Psoas muscle (tissue), 7 donors: ENCODE measurements at regions not wholly inside any gene's neighbourhood (a gene's known extent, or its start where the extent isn't known, plus 50 kb on each side); places are given as distances from the start of the nearest gene placed in this dataset.

Source experiments
- ATAC-seq, 4 donors: fragments of 200-7000 bp; cut with Tn5 transposase; one replicate each; pipeline ENCODE4 v1.9.1; 2020; ENCODE audit warnings: moderate library complexity in 3 of 4, mild to moderate bottlenecking in 2 of 4
- DNase-seq, 2 donors: peaks; one replicate each; pipeline ENCODE4 v3.0.0-alpha.2; 2020
- H3K27ac ChIP-seq: fragments of 200-600 bp; one replicate; pipeline ENCODE4 v1.8.0; 2022
- H3K27me3 ChIP-seq, 3 donors: fragments of 200-600 bp in 1 of 3; one replicate each; pipeline versions ENCODE4 v1.6.1 to v1.8.0; 2013 to 2022; ENCODE audit warnings: low read length in 2 of 3, mild to moderate bottlenecking in 2 of 3, moderate library complexity in 1 of 3; ENCODE audit not compliant: insufficient read depth in 3 of 3
- H3K36me3 ChIP-seq, 2 donors: fragments of 200-600 bp in 1 of 2; one replicate each; pipeline versions ENCODE4 v1.6.1 to v1.8.0; 2013 to 2022; ENCODE audit warnings: low read depth in 1 of 2, mild to moderate bottlenecking in 1 of 2, moderate library complexity in 1 of 2; ENCODE audit not compliant: insufficient read depth in 1 of 2
- H3K4me1 ChIP-seq: fragments of 200-600 bp; one replicate; pipeline ENCODE4 v1.8.0; 2022
- H3K4me3 ChIP-seq: fragments of 200-600 bp; one replicate; pipeline ENCODE4 v1.8.0; 2022; ENCODE audit warnings: mild to moderate bottlenecking
- H3K9me3 ChIP-seq: fragments of 200-600 bp; one replicate; pipeline ENCODE4 v1.8.0; 2022
- WGBS, 3 donors: extraction: QIAGEN DNeasy Blood & Tissue Kit; methylation state at CpG; one replicate each; pipeline versions ENCODE4 v1.1.6 to v1.1.7; 2013; 5-methylcytosine and 5-hydroxymethylcytosine counted together
- intact Hi-C, 2 donors: fragments of 100-400 bp; cut with DNase I; formaldehyde crosslinking; loops; one replicate each; pipeline versions ENCODE4 v1.11.0 to v1.14.2; 2022
- TF ChIP-seq, protein P1 (sequence below): fragments of 200-600 bp; IDR thresholded peaks from one replicate; pipeline ENCODE4 v1.8.0; 2022; ENCODE audit warnings: antibody characterized with exemption
- donor health status: healthy with polysubstance abuse.
- donor health status: DM: no; HTN: no; CAD: no; lungs with moderate emphysema.
- donor health status: Bipolar disorder and iron deficiency.
- donor health status: healthy.
- donor health status: DM: yes; HTN: yes; CAD: no.
- donor health status: DM: no; HTN: no; CAD: no.
- donor health status: DM: yes; HTN: yes; CAD: no.

DNA sequence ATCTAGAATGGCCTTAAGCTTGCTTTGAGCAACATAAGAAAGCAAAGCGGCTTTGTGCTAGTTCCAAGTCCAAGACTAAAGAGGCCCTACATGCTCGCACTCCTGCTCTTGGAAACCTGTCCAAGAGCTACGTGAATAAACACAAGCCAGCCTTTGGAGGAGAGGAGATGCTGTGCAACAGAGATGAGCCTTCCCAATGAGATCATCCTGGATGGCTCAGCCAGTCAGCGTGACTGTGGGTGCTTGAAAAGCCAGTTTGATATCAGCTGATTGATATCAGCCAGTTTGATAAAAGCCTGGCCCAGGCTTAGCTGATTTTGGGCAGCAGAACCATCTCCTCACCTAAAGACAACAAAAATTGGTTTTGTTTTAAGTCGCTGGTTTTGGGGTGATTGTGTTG, 481.0 kb upstream of the DSEL start:
- H3K4me1 ChIP-seq, result no peaks in the 10 kb centered on the region
- TF ChIP-seq, protein P1, sequence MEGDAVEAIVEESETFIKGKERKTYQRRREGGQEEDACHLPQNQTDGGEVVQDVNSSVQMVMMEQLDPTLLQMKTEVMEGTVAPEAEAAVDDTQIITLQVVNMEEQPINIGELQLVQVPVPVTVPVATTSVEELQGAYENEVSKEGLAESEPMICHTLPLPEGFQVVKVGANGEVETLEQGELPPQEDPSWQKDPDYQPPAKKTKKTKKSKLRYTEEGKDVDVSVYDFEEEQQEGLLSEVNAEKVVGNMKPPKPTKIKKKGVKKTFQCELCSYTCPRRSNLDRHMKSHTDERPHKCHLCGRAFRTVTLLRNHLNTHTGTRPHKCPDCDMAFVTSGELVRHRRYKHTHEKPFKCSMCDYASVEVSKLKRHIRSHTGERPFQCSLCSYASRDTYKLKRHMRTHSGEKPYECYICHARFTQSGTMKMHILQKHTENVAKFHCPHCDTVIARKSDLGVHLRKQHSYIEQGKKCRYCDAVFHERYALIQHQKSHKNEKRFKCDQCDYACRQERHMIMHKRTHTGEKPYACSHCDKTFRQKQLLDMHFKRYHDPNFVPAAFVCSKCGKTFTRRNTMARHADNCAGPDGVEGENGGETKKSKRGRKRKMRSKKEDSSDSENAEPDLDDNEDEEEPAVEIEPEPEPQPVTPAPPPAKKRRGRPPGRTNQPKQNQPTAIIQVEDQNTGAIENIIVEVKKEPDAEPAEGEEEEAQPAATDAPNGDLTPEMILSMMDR, result no peak
- H3K36me3 ChIP-seq, result no peaks in the 10 kb centered on the region
- DNase-seq, result no peak
- no peak for ATAC-seq
- H3K27ac ChIP-seq, result no peak overlapping the region
- intact Hi-C loops, result no loop called here
- no peaks in the 10 kb centered on the region for H3K9me3 ChIP-seq
- WGBS, 3 donors, result 66 to 73% (median 72%) methylated on average over 5 of the region's 5 CpGs
- H3K27me3 ChIP-seq, result no peaks in the 10 kb centered on the region
- no peak overlapping the region for H3K4me3 ChIP-seq

DNA sequence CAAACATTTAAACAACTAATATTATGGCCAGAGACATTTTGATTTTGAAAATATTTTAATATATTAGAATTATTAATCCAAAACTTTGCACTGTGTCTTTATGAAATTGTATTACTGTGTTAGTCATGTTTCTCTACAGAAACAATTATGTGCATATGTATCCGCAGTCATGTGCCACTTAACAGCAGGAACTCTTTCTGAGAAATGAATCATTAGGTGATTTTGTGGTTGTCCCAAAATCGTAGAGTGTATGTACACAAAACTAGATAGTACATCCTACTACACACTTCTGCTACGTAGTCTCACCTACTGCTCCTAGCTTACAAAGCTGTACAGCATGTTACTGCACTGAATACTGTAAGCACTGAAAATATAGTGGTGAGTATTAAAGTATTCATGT, 479.2 kb upstream of the DSEL start:
- H3K9me3 ChIP-seq, result no peaks in the 10 kb centered on the region
- no peak for ATAC-seq
- WGBS, 3 donors, result 79 to 84% (median 83%) methylated on average over 3 of the region's 3 CpGs
- DNase-seq, result no peak
- no peaks in the 10 kb centered on the region for H3K4me1 ChIP-seq
- intact Hi-C loops, result no loop called here
- no peaks in the 10 kb centered on the region for H3K27me3 ChIP-seq
- TF ChIP-seq, protein P1, result no peak
- H3K4me3 ChIP-seq, result no peak overlapping the region
- H3K36me3 ChIP-seq, result no peaks in the 10 kb centered on the region
- H3K27ac ChIP-seq, result no peak overlapping the region

DNA sequence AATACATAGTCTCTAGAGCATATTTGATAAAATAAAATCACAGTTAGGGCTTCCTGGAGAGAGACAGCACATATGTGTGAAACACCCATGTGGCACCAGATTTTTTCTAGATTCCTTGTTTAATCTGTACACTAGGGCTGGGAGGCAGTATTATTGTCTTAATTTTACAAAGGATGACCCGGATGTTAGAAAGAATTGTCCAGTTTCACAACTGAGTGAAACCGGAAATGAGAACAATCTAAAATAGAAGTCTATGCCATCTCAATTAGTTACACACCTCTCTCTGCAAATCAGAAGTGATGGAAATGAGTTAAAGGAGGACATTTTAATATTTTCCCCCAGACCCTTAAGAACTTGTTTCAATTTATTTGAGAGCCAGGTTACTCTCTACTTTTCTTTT, 463.7 kb upstream of the DSEL start:
- Histone ChIP-seq H3K36me3 (no peaks in the 10 kb centered on the region), H3K4me3 (no peak overlapping the region), H3K9me3 (no peaks in the 10 kb centered on the region), H3K27ac (no peak overlapping the region), H3K4me1 (no peaks in the 10 kb centered on the region), H3K27me3 (no peaks in the 10 kb centered on the region)
- 34 to 49% (median 36%) methylated on average over 2 of the region's 2 CpGs for WGBS, 3 donors
- TF ChIP-seq, protein P1, result no peak
- ATAC-seq (no peak), DNase-seq (no peak)
- intact Hi-C loops, result loop anchor here in 1 of 2 donors (10.0 kb wide), 1 partner anchor 745 kb away; no protein-coding TSS in a partner anchor

DNA sequence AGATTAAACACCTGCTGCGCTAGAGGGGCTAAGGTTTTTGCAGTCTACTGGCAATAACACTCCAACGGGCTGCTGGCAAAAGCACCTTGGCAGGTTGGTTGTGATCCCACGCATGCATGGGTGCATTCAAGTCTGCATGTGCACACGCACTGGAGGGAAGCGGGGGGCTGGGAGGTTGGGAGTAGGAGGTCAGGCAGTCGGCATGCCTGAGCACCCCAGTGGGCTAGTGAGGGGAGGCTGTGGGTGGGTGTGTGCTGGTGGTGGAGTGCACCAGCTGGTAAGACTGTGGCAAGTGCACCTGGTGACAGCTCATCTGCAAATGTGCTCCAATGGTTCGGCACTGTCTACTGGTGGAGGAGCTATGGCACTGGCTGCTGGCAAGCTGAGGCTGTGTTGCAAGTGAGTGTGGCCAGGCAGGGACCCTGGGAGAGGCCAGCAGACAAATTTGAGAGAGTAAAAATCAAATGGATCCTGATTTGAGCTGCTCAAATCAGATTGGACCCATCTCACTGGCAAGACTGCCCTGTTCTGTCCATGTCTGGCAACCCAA, 460.6 kb upstream of the DSEL start:
- Histone ChIP-seq H3K4me1 (no peaks in the 10 kb centered on the region), H3K27ac (no peak overlapping the region), H3K4me3 (no peak overlapping the region), H3K27me3 (no peaks in the 10 kb centered on the region), H3K36me3 (no peaks in the 10 kb centered on the region), H3K9me3 (no peaks in the 10 kb centered on the region)
- 79 to 90% (median 84%) methylated on average over 7 of the region's 7 CpGs for WGBS, 3 donors
- ATAC-seq, result no peak
- DNase-seq, result no peak
- TF ChIP-seq, protein P1, result no peak
- intact Hi-C loops, result no loop called here

DNA sequence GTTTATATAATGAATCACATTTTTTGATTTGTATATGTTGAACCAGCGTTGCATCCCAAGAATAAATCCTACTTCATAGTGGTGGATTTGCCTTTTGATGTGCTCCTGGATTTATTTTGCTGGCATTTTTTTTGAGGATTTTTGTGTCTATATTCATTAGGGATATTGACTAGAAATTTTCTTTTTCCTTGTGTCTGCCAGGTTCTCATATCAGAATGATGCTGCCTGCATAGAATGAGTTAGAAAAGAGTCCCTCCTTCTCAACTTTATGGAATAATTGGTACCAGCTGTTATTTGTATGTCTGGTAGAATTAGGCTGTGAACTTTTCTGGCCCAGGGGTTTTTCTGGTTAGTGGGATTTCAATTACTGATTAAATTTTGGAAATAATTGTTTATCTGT, 457.4 kb upstream of the DSEL start:
- intact Hi-C loops, result no loop called here
- no peaks in the 10 kb centered on the region for H3K9me3 ChIP-seq
- no peaks in the 10 kb centered on the region for H3K4me1 ChIP-seq
- ATAC-seq (no peak), DNase-seq (no peak)
- WGBS, 3 donors, result 77 to 94% (median 83%) methylated on average over 1 of the region's 1 CpG
- TF ChIP-seq, protein P1, result no peak
- H3K36me3 ChIP-seq, result no peaks in the 10 kb centered on the region
- no peak overlapping the region for H3K4me3 ChIP-seq
- no peak overlapping the region for H3K27ac ChIP-seq
- no peaks in the 10 kb centered on the region for H3K27me3 ChIP-seq
